Tibial artery (tissue), 4 donors: ENCODE measurements at regions not wholly inside any gene's neighbourhood (a gene's known extent, or its start where the extent isn't known, plus 50 kb on each side); places are given as distances from the start of the nearest gene placed in this dataset.
"Not testable (repeated sequence)": the region's sequence is repeated elsewhere in the genome, so short reads cannot be mapped to it uniquely, and the experiment has no call there.

Experiments used
- DNase-seq, 2 donors: peaks; one replicate each; pipeline ENCODE4 v3.0.0-alpha.2; 2019
- H3K27ac ChIP-seq, 2 donors: fragments of 200-600 bp; sonication (generic) in 1 of 2; 1 replicate in 1 of 2; 2 replicates in 1 of 2; pipeline ENCODE4 v1.5.1; 2018 to 2019; ENCODE audit warnings: mild to moderate bottlenecking in 1 of 2
- H3K27me3 ChIP-seq, 2 donors: fragments of 200-600 bp; sonication (generic) in 1 of 2; one replicate each; pipeline versions ENCODE4 v1.5.1 to v1.6.0; 2016 to 2019
- H3K36me3 ChIP-seq, 3 donors: fragments of 200-600 bp; sonication (generic) in 2 of 3; one replicate each; pipeline ENCODE4 v1.5.1; 2016 to 2019; ENCODE audit warnings: mild to moderate bottlenecking in 2 of 3
- H3K4me1 ChIP-seq, 4 donors: fragments of 200-600 bp; sonication (generic) in 2 of 4; 1 replicate in 3 of 4; 2 replicates in 1 of 4; pipeline ENCODE4 v1.5.1; 2016 to 2019
- H3K4me3 ChIP-seq, 2 donors: fragments of 200-600 bp; sonication (generic) in 1 of 2; 1 replicate in 1 of 2; 2 replicates in 1 of 2; pipeline ENCODE4 v1.5.1; 2018 to 2019; ENCODE audit warnings: mild to moderate bottlenecking in 2 of 2
- H3K9me3 ChIP-seq, 3 donors: fragments of 200-600 bp; sonication (generic) in 1 of 3; one replicate each; pipeline ENCODE4 v1.5.1; 2016 to 2019
- intact Hi-C: fragments of 100-400 bp; cut with DNase I; formaldehyde crosslinking; loops from one replicate; pipeline ENCODE4 v1.15.0; 2023; ENCODE audit warnings: low total_unique reads
- TF ChIP-seq, protein P1 (sequence below), 2 experiments: fragments of 200-600 bp in 1 of 2; fragments of 450-650 bp in 1 of 2; IDR thresholded peaks; one replicate each; pipeline ENCODE4 v1.5.1; 2017 to 2019; ENCODE audit warnings: antibody characterized with exemption in 2 of 2, mild to moderate bottlenecking in 1 of 2, moderate library complexity in 1 of 2

GRCh38 chr5:86557920-86558319 lies 59.8 kb upstream of the COX7C start:
- no peak for DNase-seq
- Histone ChIP-seq H3K27me3 (no peaks in the 10 kb centered on the region), H3K9me3 (no peaks in the 10 kb centered on the region), H3K36me3 (no peaks in the 10 kb centered on the region), H3K4me1 (no peaks in the 10 kb centered on the region), H3K27ac (no peak overlapping the region), H3K4me3 (no peak overlapping the region)
- intact Hi-C loops, result no loop called here
- TF ChIP-seq, protein P1, sequence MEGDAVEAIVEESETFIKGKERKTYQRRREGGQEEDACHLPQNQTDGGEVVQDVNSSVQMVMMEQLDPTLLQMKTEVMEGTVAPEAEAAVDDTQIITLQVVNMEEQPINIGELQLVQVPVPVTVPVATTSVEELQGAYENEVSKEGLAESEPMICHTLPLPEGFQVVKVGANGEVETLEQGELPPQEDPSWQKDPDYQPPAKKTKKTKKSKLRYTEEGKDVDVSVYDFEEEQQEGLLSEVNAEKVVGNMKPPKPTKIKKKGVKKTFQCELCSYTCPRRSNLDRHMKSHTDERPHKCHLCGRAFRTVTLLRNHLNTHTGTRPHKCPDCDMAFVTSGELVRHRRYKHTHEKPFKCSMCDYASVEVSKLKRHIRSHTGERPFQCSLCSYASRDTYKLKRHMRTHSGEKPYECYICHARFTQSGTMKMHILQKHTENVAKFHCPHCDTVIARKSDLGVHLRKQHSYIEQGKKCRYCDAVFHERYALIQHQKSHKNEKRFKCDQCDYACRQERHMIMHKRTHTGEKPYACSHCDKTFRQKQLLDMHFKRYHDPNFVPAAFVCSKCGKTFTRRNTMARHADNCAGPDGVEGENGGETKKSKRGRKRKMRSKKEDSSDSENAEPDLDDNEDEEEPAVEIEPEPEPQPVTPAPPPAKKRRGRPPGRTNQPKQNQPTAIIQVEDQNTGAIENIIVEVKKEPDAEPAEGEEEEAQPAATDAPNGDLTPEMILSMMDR (IDR thresholded peaks at IDR 0.05), result no peak

DNA sequence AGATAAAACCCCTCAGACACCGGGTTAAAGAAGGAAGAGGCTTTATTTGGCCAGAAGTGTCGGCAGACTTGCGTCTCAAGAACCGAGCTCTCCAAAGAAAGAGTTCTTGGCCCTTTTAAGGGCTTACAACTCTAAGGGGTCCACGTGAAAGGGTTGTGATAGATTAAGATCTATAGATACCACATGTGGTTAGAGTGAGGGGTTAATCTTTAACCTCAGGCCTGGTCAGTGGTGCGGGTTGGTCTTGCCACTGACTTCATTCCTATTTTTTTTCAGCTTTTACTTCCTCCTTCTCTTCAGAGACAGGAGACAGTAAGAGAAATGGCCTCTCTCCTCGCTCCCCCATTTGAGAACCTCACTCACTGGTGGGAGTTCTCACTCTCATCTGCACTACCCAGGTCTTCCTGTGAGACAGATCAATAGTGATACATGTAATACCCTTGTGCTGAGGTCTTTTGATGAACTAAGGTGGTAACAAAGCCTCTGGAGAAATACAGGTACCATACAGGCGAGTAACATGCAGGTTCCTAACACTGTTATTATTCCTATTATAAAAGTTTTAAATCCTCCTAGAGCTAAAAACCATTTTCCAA lies 52.4 kb upstream of the COX7C start:
- no peak for DNase-seq
- H3K4me1 ChIP-seq, result no peaks in the 10 kb centered on the region
- no peak overlapping the region for H3K4me3 ChIP-seq
- H3K27ac ChIP-seq, result no peak overlapping the region
- intact Hi-C loops, result no loop called here
- no peaks in the 10 kb centered on the region for H3K27me3 ChIP-seq
- TF ChIP-seq, protein P1 (IDR thresholded peaks at IDR 0.05), result no peak
- H3K9me3 ChIP-seq, result no peaks in the 10 kb centered on the region
- H3K36me3 ChIP-seq, result no peaks in the 10 kb centered on the region

DNA sequence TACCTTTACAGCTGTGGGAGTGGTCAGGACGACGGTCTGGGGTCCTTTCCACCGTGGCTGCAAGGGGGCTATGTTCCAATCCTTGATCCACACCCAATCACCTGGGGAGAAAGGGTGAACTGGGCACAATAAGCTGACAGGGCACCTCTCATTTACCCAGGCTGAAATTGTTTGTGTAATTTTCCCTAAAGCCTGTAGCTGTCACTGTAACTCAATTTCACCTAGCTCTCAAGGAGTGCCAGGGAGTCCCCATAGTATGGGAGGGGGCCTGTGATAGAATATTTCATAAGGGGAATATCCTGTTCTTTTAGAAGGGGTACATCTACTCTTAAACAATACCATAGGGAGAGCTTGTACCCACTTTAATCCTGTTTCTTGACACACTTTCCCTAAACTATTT lies 51.7 kb upstream of the COX7C start:
- DNase-seq, H3K4me1 ChIP-seq, H3K4me3 ChIP-seq, H3K36me3 ChIP-seq, H3K9me3 ChIP-seq, H3K27me3 ChIP-seq, H3K27ac ChIP-seq, intact Hi-C loops: not testable (repeated sequence)
